Cardiac septum (tissue), 1 donor: ENCODE measurements at regions not wholly inside any gene's neighbourhood (a gene's known extent, or its start where the extent isn't known, plus 50 kb on each side); places are given as distances from the start of the nearest gene placed in this dataset.

ENCODE experiments used
- DNase-seq: peaks from one replicate; pipeline ENCODE4 v3.0.0-alpha.2; 2020; ENCODE audit warnings: low spot score
- intact Hi-C: fragments of 100-400 bp; cut with DNase I; formaldehyde crosslinking; loops from one replicate; pipeline ENCODE4 v1.14.0; 2022
- donor health status: DM: no; HTN: no; CAD: no.

- DNase-seq, result no peak
- intact Hi-C loops, result no loop called here
These were observed 105.3 kb downstream of the SIK1 start for GRCh38 chr21:43321611-43322010.

- DNase-seq, result no peak
- intact Hi-C loops, result no loop called here
These were observed 105.8 kb downstream of the SIK1 start for GRCh38 chr21:43321111-43321510.

GRCh38 chr21:43320526-43320925 lies 106.4 kb downstream of the SIK1 start:
- DNase-seq, result no peak
- intact Hi-C loops, result no loop called here

GRCh38 chr21:43318841-43319781 lies 107.8 kb downstream of the SIK1 start:
- intact Hi-C loops, result no loop called here
- DNase-seq, result no peak

- DNase-seq, result no peak
- intact Hi-C loops, result no loop called here
These were observed 108.6 kb downstream of the SIK1 start for GRCh38 chr21:43318368-43318767.

GRCh38 chr21:43317959-43318358 lies 109.0 kb downstream of the SIK1 start:
- no peak for DNase-seq
- intact Hi-C loops, result no loop called here

- DNase-seq, result no peak
- intact Hi-C loops, result no loop called here
These were observed 109.6 kb downstream of the SIK1 start for GRCh38 chr21:43317254-43317748.

GRCh38 chr21:43316156-43316845 lies 110.6 kb downstream of the SIK1 start:
- no peak for DNase-seq
- intact Hi-C loops, result no loop called here

- DNase-seq, result no peak
- intact Hi-C loops, result no loop called here
These were observed 111.4 kb downstream of the SIK1 start for GRCh38 chr21:43315244-43316137.

GRCh38 chr21:43313939-43314405 lies 113.0 kb downstream of the SIK1 start:
- DNase-seq, result no peak

GRCh38 chr21:43313221-43313938 lies 113.6 kb downstream of the SIK1 start:
- DNase-seq, result no peak
- intact Hi-C loops, result no loop called here

More at GRCh38 chr21:43313939-43314405, 113.0 kb downstream of the SIK1 start:
- intact Hi-C loops, result no loop called here

GRCh38 chr21:43312751-43313169 lies 114.2 kb downstream of the SIK1 start:
- intact Hi-C loops, result no loop called here
- no peak for DNase-seq

GRCh38 chr21:43312011-43312410 lies 114.9 kb downstream of the SIK1 start:
- intact Hi-C loops, result no loop called here
- no peak for DNase-seq

- no peak for DNase-seq
- intact Hi-C loops, result no loop called here
These were observed 115.6 kb downstream of the SIK1 start for GRCh38 chr21:43311301-43311817.

- DNase-seq, result no peak
- intact Hi-C loops, result no loop called here
These were observed 118.1 kb downstream of the SIK1 start for GRCh38 chr21:43308815-43309283.

GRCh38 chr21:43308101-43308814 lies 118.7 kb downstream of the SIK1 start:
- DNase-seq, result no peak
- intact Hi-C loops, result no loop called here

GRCh38 chr21:43307677-43308070 lies 119.3 kb downstream of the SIK1 start:
- no peak for DNase-seq
- intact Hi-C loops, result no loop called here
